Natural killer cell (primary cell): ENCODE measurements at regions not wholly inside any gene's neighbourhood (a gene's known extent, or its start where the extent isn't known, plus 50 kb on each side); places are given as distances from the start of the nearest gene placed in this dataset.

ENCODE experiments used
- ATAC-seq, 3 donors: fragments of 150-1000 bp in 2 of 3; fragments of 200-7000 bp in 1 of 3; cut with Tn5 transposase; 1 replicate in 1 of 3; 2 replicates in 2 of 3; pipeline ENCODE4 v1.10.0; 2021; ENCODE audit warnings: mild to moderate bottlenecking in 2 of 3, moderate library complexity in 2 of 3
- DNase-seq, 2 donors: peaks; one replicate each; pipeline versions ENCODE4 v3.0.0 to v3.0.0-alpha.2; 2013 to 2021; ENCODE audit warnings: mixed read lengths in 1 of 2
- H3K27ac ChIP-seq: one replicate; pipeline ENCODE4 v1.5.1; 2013; ENCODE audit warnings: mild to moderate bottlenecking, low read length
- H3K27me3 ChIP-seq: one replicate; pipeline ENCODE4 v1.6.1; 2013; ENCODE audit warnings: low read length; ENCODE audit not compliant: control insufficient read depth, insufficient read depth
- H3K36me3 ChIP-seq: one replicate; pipeline ENCODE4 v1.6.1; 2013; ENCODE audit warnings: low read length; ENCODE audit not compliant: control insufficient read depth, insufficient read depth
- H3K4me1 ChIP-seq: one replicate; pipeline ENCODE4 v1.6.1; 2013; ENCODE audit warnings: low read length; ENCODE audit not compliant: control insufficient read depth, insufficient read depth
- H3K4me3 ChIP-seq: one replicate; pipeline ENCODE4 v1.5.1; 2013; ENCODE audit warnings: low read length
- H3K9me3 ChIP-seq: one replicate; pipeline ENCODE4 v1.6.1; 2013; ENCODE audit warnings: low read length; ENCODE audit not compliant: control insufficient read depth, insufficient read depth
- H3K27ac Mint-ChIP-seq, 2 donors: one replicate each; pipeline ENCODE4 v1.8.0; 2022; ENCODE audit warnings: mild to moderate bottlenecking in 2 of 2, mixed read lengths in 2 of 2, moderate library complexity in 1 of 2
- H3K27me3 Mint-ChIP-seq, 2 donors: one replicate each; pipeline ENCODE4 v1.8.0; 2022; ENCODE audit warnings: low read depth in 2 of 2, mixed read lengths in 2 of 2
- H3K36me3 Mint-ChIP-seq: one replicate; pipeline ENCODE4 v1.8.0; 2022; ENCODE audit warnings: mixed read lengths
- H3K4me1 Mint-ChIP-seq, 2 donors: one replicate each; pipeline ENCODE4 v1.8.0; 2022; ENCODE audit warnings: mixed read lengths in 2 of 2
- H3K4me3 Mint-ChIP-seq: one replicate; pipeline ENCODE4 v1.8.0; 2022; ENCODE audit warnings: mild to moderate bottlenecking, moderate library complexity, mixed read lengths
- H3K9me3 Mint-ChIP-seq, 2 donors: one replicate each; pipeline ENCODE4 v1.8.0; 2022; ENCODE audit warnings: mixed read lengths in 2 of 2
- WGBS: methylation state at CpG from one replicate; pipeline ENCODE4 v1.1.7; 2013; ENCODE audit warnings: missing lambda C conversion rate; ENCODE audit not compliant: insufficient coverage; 5-methylcytosine and 5-hydroxymethylcytosine counted together
- intact Hi-C: fragments of 100-400 bp; cut with micrococcal nuclease; formaldehyde crosslinking; loops from one replicate; pipeline ENCODE4 v1.14.2; 2022
- TF ChIP-seq, protein P1 (sequence below): fragments of 200-600 bp; IDR thresholded peaks from one replicate; pipeline ENCODE4 v1.8.0; 2022; ENCODE audit warnings: antibody characterized with exemption

DNA sequence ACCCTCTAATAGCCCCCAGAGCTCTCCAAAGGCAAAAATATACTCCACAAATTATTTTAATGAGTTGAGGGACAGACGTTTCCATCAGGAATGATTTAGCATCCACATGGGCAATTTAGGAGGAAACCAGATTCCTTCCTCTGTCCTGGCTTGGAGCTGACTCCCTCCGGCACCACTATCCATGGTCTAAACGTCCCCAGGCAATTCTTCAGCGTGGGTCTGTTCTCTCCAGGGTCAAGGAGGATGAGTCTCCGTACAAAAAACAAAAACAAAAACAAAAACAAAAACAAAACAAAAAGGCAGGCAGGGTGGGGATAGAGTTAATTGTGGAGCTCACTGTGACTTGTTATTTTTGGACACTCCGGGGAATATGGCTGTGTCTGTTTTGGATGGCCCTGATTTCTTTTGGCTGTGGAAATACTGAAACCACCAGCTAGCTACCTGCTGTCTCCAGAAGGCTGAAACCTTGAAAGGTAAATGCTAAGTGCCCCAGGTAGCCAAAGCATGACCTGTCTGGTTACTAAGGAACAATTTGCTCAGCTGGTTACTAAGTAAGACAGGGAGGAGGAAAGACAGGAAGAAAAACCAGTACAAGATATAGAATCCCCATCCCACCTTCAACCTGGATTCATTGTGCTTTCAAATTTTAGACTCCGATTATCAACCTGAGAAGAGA, 419.1 kb upstream of the LCORL start:
- Mint-ChIP-seq H3K4me3 (no peak overlapping the region), H3K9me3 (peaks cover 14% of the 10 kb centered on the region in 2 donors), H3K4me1 (no peaks in the 10 kb centered on the region), H3K27ac (no peak overlapping the region), H3K27me3 (no peaks in the 10 kb centered on the region), H3K36me3 (no peaks in the 10 kb centered on the region)
- H3K36me3 ChIP-seq = no peaks in the 10 kb centered on the region
- no peak for DNase-seq
- H3K4me3 ChIP-seq = no peak overlapping the region
- TF ChIP-seq, protein P1, sequence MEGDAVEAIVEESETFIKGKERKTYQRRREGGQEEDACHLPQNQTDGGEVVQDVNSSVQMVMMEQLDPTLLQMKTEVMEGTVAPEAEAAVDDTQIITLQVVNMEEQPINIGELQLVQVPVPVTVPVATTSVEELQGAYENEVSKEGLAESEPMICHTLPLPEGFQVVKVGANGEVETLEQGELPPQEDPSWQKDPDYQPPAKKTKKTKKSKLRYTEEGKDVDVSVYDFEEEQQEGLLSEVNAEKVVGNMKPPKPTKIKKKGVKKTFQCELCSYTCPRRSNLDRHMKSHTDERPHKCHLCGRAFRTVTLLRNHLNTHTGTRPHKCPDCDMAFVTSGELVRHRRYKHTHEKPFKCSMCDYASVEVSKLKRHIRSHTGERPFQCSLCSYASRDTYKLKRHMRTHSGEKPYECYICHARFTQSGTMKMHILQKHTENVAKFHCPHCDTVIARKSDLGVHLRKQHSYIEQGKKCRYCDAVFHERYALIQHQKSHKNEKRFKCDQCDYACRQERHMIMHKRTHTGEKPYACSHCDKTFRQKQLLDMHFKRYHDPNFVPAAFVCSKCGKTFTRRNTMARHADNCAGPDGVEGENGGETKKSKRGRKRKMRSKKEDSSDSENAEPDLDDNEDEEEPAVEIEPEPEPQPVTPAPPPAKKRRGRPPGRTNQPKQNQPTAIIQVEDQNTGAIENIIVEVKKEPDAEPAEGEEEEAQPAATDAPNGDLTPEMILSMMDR = no peak
- H3K9me3 ChIP-seq = no peaks in the 10 kb centered on the region
- ATAC-seq = no peak
- H3K4me1 ChIP-seq = no peaks in the 10 kb centered on the region
- H3K27me3 ChIP-seq = no peaks in the 10 kb centered on the region
- no peak overlapping the region for H3K27ac ChIP-seq
- 24% methylated on average over 5 of the region's 7 CpGs for WGBS
- intact Hi-C loops = no loop called here

- intact Hi-C loops = no loop called here
- H3K4me3 Mint-ChIP-seq = no peak overlapping the region
- Histone ChIP-seq H3K4me1 (no peaks in the 10 kb centered on the region), H3K27me3 (no peaks in the 10 kb centered on the region), H3K4me3 (no peak overlapping the region), H3K27ac (no peak overlapping the region), H3K9me3 (no peaks in the 10 kb centered on the region), H3K36me3 (no peaks in the 10 kb centered on the region)
- DNase-seq (no peak), ATAC-seq (no peak)
- TF ChIP-seq, protein P1 = no peak
- no peaks in the 10 kb centered on the region for H3K27me3 Mint-ChIP-seq
- no peaks in the 10 kb centered on the region for H3K4me1 Mint-ChIP-seq
- 67% methylated on average over 3 of the region's 3 CpGs for WGBS
- H3K36me3 Mint-ChIP-seq = no peaks in the 10 kb centered on the region
- H3K27ac Mint-ChIP-seq = no peak overlapping the region
- peaks cover 7 to 9% of the 10 kb centered on the region in 2 donors for H3K9me3 Mint-ChIP-seq
These were observed 417.8 kb upstream of the LCORL start for GRCh38 chr4:18439311-18439710.

DNA sequence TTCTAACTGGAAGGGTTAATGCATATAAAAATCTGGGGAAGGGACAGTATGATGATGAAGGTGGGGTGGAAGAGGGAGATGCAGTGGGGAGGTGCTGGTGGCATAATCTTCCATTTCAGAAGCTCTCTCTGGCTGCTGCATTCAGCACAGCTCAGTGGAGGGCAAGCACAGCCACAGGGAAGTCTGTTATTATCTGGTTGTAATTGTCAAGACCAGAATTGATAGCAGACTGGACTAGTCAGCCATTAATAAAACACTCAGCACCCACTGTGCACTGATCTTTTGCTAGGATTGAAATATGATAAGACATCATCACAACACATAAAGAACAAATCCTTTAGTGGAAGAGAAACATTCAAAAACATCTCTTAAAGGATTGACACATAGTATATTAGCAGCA, 414.2 kb upstream of the LCORL start:
- intact Hi-C loops = no loop called here
- Mint-ChIP-seq H3K4me1 (no peaks in the 10 kb centered on the region), H3K36me3 (no peaks in the 10 kb centered on the region), H3K27ac (no peak overlapping the region), H3K27me3 (no peaks in the 10 kb centered on the region), H3K4me3 (no peak overlapping the region), H3K9me3 (peaks cover 4 to 6% of the 10 kb centered on the region in 2 donors)
- Histone ChIP-seq H3K4me3 (no peak overlapping the region), H3K27me3 (no peaks in the 10 kb centered on the region), H3K36me3 (no peaks in the 10 kb centered on the region), H3K27ac (no peak overlapping the region), H3K9me3 (no peaks in the 10 kb centered on the region), H3K4me1 (no peaks in the 10 kb centered on the region)
- DNase-seq = no peak
- TF ChIP-seq, protein P1 = no peak
- no peak for ATAC-seq

DNA sequence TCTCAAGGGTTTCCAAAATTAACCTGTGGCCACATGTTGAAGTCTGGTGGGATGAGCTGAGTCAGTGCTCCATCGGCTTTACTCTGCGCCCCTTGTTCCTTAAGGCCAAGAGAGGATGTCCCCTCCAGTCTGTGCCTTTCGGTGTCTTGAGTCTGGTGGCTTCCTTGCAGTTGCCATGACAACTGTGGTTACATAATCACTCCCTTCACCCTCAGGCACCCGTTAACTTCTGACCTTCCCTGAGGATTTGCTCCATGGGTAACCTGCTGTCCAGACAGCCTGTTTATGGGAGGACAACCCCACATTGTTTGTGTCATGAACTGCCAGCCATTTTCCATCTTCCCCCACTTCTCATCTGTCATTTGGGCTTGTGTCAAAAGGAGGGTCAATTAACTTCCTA, 401.1 kb upstream of the LCORL start:
- H3K4me3 Mint-ChIP-seq = no peak overlapping the region
- no peaks in the 10 kb centered on the region for H3K36me3 ChIP-seq
- no peak for DNase-seq
- H3K27me3 ChIP-seq = no peaks in the 10 kb centered on the region
- ATAC-seq = no peak
- H3K27me3 Mint-ChIP-seq = no peaks in the 10 kb centered on the region
- H3K4me1 ChIP-seq = no peaks in the 10 kb centered on the region
- no peaks in the 10 kb centered on the region for H3K9me3 ChIP-seq
- peaks cover 3 to 6% of the 10 kb centered on the region in 2 donors for H3K9me3 Mint-ChIP-seq
- no peaks in the 10 kb centered on the region for H3K36me3 Mint-ChIP-seq
- TF ChIP-seq, protein P1 = no peak
- no peaks in the 10 kb centered on the region for H3K4me1 Mint-ChIP-seq
- WGBS = 71% methylated on average over 4 of the region's 4 CpGs
- H3K27ac Mint-ChIP-seq = no peak overlapping the region
- H3K4me3 ChIP-seq = no peak overlapping the region
- H3K27ac ChIP-seq = no peak overlapping the region
- intact Hi-C loops = no loop called here
